ENCODE measurements at regions not wholly inside any gene's neighbourhood (a gene's known extent, or its start where the extent isn't known, plus 50 kb on each side); places are given as distances from the start of the nearest gene placed in this dataset.

DNA sequence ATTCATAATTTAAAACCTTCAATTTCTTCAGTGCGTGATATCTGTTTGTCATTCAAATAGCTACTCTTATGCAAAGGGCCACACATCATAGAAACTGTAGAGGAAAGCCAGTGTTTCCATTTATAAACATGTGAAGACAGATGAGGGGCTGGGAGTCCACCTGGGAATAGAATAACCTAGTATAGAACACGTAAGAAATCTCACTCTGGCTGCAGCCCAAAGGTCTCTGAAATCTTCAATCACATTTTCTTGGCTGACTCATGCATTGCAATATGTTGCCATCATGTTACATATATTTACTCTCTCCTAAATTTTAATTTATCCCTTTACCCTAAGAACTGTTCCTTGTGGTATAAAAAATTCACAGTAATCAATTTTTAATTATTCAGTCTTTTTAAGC, 123.2 kb downstream of the ELOVL4 start:
- H3K4me3 ChIP-seq (ENCODE audit: low read depth, low read length): no peak overlapping the region
- TF ChIP-seq, protein P1, sequence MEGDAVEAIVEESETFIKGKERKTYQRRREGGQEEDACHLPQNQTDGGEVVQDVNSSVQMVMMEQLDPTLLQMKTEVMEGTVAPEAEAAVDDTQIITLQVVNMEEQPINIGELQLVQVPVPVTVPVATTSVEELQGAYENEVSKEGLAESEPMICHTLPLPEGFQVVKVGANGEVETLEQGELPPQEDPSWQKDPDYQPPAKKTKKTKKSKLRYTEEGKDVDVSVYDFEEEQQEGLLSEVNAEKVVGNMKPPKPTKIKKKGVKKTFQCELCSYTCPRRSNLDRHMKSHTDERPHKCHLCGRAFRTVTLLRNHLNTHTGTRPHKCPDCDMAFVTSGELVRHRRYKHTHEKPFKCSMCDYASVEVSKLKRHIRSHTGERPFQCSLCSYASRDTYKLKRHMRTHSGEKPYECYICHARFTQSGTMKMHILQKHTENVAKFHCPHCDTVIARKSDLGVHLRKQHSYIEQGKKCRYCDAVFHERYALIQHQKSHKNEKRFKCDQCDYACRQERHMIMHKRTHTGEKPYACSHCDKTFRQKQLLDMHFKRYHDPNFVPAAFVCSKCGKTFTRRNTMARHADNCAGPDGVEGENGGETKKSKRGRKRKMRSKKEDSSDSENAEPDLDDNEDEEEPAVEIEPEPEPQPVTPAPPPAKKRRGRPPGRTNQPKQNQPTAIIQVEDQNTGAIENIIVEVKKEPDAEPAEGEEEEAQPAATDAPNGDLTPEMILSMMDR (IDR thresholded peaks at IDR 0.05; ENCODE audit: low read depth, low read length, missing control alignments): no peak
- in situ Hi-C loops (cut with HindIII; ENCODE audit: low sequenced_read_pairs): no loop called here
- DNase-seq (ENCODE audit: low read depth): no peak

DNA sequence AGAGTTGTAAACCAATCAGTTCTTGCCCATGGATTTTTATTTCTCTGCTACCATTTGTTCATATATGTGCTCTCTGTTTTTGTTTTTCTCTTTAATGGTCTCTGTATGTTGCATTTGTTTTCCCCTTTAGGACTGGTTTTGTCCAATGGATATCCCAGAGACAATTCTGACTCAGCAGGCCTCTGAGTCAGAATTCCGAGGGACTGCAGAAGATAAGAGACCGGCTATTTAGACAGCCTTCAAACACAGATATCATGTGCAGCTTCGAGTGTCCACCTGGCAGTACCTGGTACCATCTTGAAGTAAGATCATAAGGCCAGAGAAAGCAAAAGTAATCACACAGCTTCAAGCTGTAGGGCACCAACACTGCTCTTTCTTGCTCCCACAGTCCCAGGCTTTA, 125.5 kb downstream of the ELOVL4 start:
- DNase-seq (ENCODE audit: low read depth): no peak
- TF ChIP-seq, protein P1 (IDR thresholded peaks at IDR 0.05; ENCODE audit: low read depth, low read length, missing control alignments): no peak
- no peak overlapping the region for H3K4me3 ChIP-seq (ENCODE audit: low read depth, low read length)
- in situ Hi-C loops (cut with HindIII; ENCODE audit: low sequenced_read_pairs): no loop called here

DNA sequence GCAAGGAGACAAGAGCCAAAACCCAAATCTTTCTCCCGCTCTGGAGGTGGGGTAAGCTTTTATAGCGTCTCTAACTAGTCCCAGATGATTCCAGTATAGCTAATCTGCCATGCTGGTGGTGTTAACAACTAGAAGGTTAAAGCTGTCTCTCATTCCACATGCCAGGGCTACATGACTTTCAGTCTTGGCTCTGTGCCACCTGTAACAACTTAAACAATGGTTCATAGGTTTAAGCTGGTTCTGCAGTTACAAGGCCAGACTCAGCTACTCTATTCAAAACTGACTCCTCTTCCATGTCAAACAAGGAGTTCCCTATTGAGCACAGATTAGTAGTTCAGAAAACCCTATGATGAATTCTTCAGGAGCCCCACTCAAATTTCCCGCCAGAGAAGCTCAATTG, 128.9 kb downstream of the ELOVL4 start:
- in situ Hi-C loops (cut with HindIII; ENCODE audit: low sequenced_read_pairs): no loop called here
- TF ChIP-seq, protein P1 (IDR thresholded peaks at IDR 0.05; ENCODE audit: low read depth, low read length, missing control alignments): no peak
- no peak for DNase-seq (ENCODE audit: low read depth)
- no peak overlapping the region for H3K4me3 ChIP-seq (ENCODE audit: low read depth, low read length)

DNA sequence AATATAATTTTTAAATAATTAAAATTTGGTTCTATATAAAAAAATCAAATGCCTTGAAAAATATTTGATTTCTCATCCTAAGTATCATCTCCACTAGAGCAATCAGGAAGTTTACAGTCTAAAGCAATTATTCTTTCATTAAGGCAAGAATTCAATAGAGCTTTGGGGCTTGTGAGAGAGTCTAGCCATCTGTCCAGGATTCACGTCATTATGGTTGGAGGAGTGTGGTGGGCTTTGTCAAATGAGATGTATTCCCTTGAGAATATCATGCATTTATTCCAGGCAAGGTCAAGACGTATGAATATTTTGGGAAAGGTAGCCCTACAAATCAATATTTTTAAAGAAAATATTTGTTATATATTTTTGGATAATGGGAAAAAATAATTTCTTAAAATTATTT, 132.4 kb downstream of the ELOVL4 start:
- H3K4me3 ChIP-seq (ENCODE audit: low read depth, low read length): no peak overlapping the region
- in situ Hi-C loops (cut with HindIII; ENCODE audit: low sequenced_read_pairs): no loop called here
- no peak for DNase-seq (ENCODE audit: low read depth)
- TF ChIP-seq, protein P1 (IDR thresholded peaks at IDR 0.05; ENCODE audit: low read depth, low read length, missing control alignments): no peak

DNA sequence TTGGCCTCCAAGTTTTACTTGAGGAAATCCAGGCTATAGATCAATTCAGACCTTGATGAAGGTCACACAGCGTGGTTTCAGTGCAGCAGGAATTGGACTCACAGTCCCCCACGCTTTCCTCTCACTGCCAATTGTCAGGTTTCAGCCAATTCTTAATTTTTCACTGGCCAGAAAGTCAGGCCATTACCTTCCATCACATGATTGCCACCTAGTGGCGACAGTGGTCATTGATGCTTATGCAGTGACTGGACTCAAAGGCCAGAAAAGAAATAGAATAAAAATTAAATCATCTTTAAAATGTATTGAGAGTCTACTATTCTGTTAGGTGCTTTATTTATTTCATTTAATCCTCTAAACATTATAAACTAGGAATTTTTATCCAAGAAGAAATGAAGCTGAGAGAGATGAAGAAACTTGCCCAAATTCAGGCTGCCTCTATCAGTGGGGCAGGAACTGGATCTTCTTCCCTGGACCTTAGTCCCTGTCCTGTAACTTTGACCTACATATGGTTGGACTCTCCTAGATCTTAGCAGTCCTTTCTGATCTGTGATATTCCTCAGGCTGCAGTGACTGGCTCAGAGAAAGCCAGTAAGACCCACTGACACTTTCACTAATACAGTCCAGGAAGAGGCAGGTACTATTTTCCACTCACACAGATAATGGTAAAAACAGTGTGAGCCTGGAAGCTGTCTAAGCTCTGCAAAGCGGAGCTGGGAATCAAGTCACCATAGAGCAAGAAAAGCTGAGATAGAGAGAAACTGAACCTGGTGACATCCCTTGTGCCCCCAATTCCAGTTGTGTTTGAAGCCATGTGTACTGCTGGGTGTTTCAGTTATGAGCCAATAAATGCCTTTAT, 133.3 kb downstream of the ELOVL4 start:
- in situ Hi-C loops (cut with HindIII; ENCODE audit: low sequenced_read_pairs): no loop called here
- H3K4me3 ChIP-seq (ENCODE audit: low read depth, low read length): no peak overlapping the region
- TF ChIP-seq, protein P1 (IDR thresholded peaks at IDR 0.05; ENCODE audit: low read depth, low read length, missing control alignments): peak; percentile 91
- DNase-seq (ENCODE audit: low read depth): peak; percentile 44

DNA sequence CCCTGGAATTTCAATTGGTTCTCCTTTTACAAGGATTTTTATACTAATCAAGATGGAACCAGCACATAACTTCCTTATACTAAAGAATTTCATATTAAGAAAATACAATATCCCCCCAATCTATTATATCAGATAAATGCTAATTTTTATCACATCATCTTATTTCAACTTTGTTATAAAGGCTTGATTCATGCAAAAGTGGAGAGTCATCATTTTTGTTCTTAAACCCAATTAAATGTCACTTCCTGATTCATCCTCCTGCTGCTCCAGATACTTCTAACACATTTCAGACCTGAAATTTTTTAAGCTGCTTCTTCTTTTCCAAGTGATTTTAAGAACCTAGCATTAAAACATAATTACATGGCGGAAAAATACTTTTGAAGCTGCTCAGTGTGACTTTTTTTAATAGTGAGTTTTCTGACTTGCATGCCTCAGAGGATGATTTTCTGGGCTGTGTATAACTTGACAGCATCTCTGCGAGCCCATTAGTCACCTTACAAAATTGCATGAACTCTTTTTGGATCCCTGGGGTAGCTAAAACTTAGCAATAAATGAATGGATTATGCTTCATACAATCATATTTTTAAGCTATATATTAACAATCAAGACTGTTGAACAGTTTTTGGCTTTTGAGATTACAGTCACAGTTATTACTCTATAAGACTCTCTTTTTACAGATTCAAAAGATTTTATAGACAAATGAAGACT, 134.1 kb downstream of the ELOVL4 start:
- TF ChIP-seq, protein P1 (IDR thresholded peaks at IDR 0.05; ENCODE audit: low read depth, low read length, missing control alignments): no peak
- in situ Hi-C loops (cut with HindIII; ENCODE audit: low sequenced_read_pairs): no loop called here
- DNase-seq (ENCODE audit: low read depth): no peak
- H3K4me3 ChIP-seq (ENCODE audit: low read depth, low read length): no peak overlapping the region

Measured in astrocyte of the cerebellum (primary cell).